ENCODE measurements at regions not wholly inside any gene's neighbourhood (a gene's known extent, or its start where the extent isn't known, plus 50 kb on each side); places are given as distances from the start of the nearest gene placed in this dataset.

- Histone ChIP-seq H3K9me3 (no peaks in the 10 kb centered on the region), H3K27ac (no peak overlapping the region), H3K4me3 (no peak overlapping the region), H3K4me1 (peaks cover 16% of the 10 kb centered on the region), H3K36me3 (no peaks in the 10 kb centered on the region), H3K27me3 (no peaks in the 10 kb centered on the region)
- WGBS = 82% methylated on average over 1 of the region's 1 CpG
- no peak for TF ChIP-seq POLR2AphosphoS5 (IDR thresholded peaks at IDR 0.05)
- TF ChIP-seq CTCF (IDR thresholded peaks at IDR 0.05) = no peak
- no peak for TF ChIP-seq POLR2A (IDR thresholded peaks at IDR 0.05)
- TF ChIP-seq EP300 (IDR thresholded peaks at IDR 0.05) = no peak
- DNase-seq (ENCODE audit: low spot score in 2 of 2) = no peak
Measured at GRCh38 chr1:118334506-118334905, 149.5 kb upstream of the SPAG17 start.

- Histone ChIP-seq H3K27me3 (no peaks in the 10 kb centered on the region), H3K9me3 (no peaks in the 10 kb centered on the region), H3K4me3 (no peak overlapping the region), H3K4me1 (peaks cover 8% of the 10 kb centered on the region), H3K27ac (no peak overlapping the region), H3K36me3 (no peaks in the 10 kb centered on the region)
- 86% methylated on average over 4 of the region's 4 CpGs for WGBS
- TF ChIP-seq CTCF (IDR thresholded peaks at IDR 0.05) = no peak
- TF ChIP-seq POLR2AphosphoS5 (IDR thresholded peaks at IDR 0.05) = no peak
- no peak for TF ChIP-seq EP300 (IDR thresholded peaks at IDR 0.05)
- TF ChIP-seq POLR2A (IDR thresholded peaks at IDR 0.05) = no peak
- no peak for DNase-seq (ENCODE audit: low spot score in 2 of 2)
Measured at GRCh38 chr1:118333601-118334210, 148.7 kb upstream of the SPAG17 start.

GRCh38 chr1:118326960-118327629 is 142.1 kb upstream of the SPAG17 start:
- Histone ChIP-seq H3K27ac (no peak overlapping the region), H3K36me3 (no peaks in the 10 kb centered on the region), H3K27me3 (no peaks in the 10 kb centered on the region), H3K4me1 (no peaks in the 10 kb centered on the region), H3K9me3 (no peaks in the 10 kb centered on the region), H3K4me3 (no peak overlapping the region)
- no peak for DNase-seq (ENCODE audit: low spot score in 2 of 2)
- TF ChIP-seq POLR2AphosphoS5 (IDR thresholded peaks at IDR 0.05) (no peak), POLR2A (IDR thresholded peaks at IDR 0.05) (no peak), EP300 (IDR thresholded peaks at IDR 0.05) (no peak), CTCF (IDR thresholded peaks at IDR 0.05) (no peak)
- WGBS = 71% methylated on average over 6 of the region's 6 CpGs

GRCh38 chr1:118325550-118326225 is 140.7 kb upstream of the SPAG17 start:
- Histone ChIP-seq H3K4me1 (no peaks in the 10 kb centered on the region), H3K27ac (no peak overlapping the region), H3K36me3 (no peaks in the 10 kb centered on the region), H3K4me3 (no peak overlapping the region), H3K9me3 (no peaks in the 10 kb centered on the region), H3K27me3 (no peaks in the 10 kb centered on the region)
- DNase-seq (ENCODE audit: low spot score in 2 of 2) = no peak
- TF ChIP-seq POLR2A (IDR thresholded peaks at IDR 0.05) (no peak), POLR2AphosphoS5 (IDR thresholded peaks at IDR 0.05) (no peak), EP300 (IDR thresholded peaks at IDR 0.05) (no peak), CTCF (IDR thresholded peaks at IDR 0.05) (no peak)

GRCh38 chr1:118323246-118323645 is 138.2 kb upstream of the SPAG17 start:
- Histone ChIP-seq H3K27ac (no peak overlapping the region), H3K36me3 (no peaks in the 10 kb centered on the region), H3K4me1 (no peaks in the 10 kb centered on the region), H3K4me3 (no peak overlapping the region), H3K9me3 (no peaks in the 10 kb centered on the region), H3K27me3 (no peaks in the 10 kb centered on the region)
- no peak for DNase-seq (ENCODE audit: low spot score in 2 of 2)
- WGBS = 61% methylated on average over 1 of the region's 1 CpG
- TF ChIP-seq POLR2A (IDR thresholded peaks at IDR 0.05) = no peak
- TF ChIP-seq CTCF (IDR thresholded peaks at IDR 0.05) = no peak
- TF ChIP-seq POLR2AphosphoS5 (IDR thresholded peaks at IDR 0.05) = no peak
- no peak for TF ChIP-seq EP300 (IDR thresholded peaks at IDR 0.05)
